ENCODE measurements at regions not wholly inside any gene's neighbourhood (a gene's known extent, or its start where the extent isn't known, plus 50 kb on each side); places are given as distances from the start of the nearest gene placed in this dataset.

GRCh38 chr6:137733372-137733771, 133.7 kb upstream of the TNFAIP3 start:
- intact Hi-C loops (cut with DNase I) = no loop called here
- Histone ChIP-seq H3K4me1 (peaks cover 16% of the 10 kb centered on the region), H3K36me3 (no peaks in the 10 kb centered on the region), H3K27me3 (ENCODE audit: low read depth) (no peaks in the 10 kb centered on the region), H3K27ac (no peak overlapping the region), H3K4me3 (no peak overlapping the region), H3K9me3 (no peaks in the 10 kb centered on the region)
- DNase-seq = no peak
- ATAC-seq = no peak
- TF ChIP-seq, protein P1, sequence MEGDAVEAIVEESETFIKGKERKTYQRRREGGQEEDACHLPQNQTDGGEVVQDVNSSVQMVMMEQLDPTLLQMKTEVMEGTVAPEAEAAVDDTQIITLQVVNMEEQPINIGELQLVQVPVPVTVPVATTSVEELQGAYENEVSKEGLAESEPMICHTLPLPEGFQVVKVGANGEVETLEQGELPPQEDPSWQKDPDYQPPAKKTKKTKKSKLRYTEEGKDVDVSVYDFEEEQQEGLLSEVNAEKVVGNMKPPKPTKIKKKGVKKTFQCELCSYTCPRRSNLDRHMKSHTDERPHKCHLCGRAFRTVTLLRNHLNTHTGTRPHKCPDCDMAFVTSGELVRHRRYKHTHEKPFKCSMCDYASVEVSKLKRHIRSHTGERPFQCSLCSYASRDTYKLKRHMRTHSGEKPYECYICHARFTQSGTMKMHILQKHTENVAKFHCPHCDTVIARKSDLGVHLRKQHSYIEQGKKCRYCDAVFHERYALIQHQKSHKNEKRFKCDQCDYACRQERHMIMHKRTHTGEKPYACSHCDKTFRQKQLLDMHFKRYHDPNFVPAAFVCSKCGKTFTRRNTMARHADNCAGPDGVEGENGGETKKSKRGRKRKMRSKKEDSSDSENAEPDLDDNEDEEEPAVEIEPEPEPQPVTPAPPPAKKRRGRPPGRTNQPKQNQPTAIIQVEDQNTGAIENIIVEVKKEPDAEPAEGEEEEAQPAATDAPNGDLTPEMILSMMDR (IDR thresholded peaks at IDR 0.05) = no peak

GRCh38 chr6:137734005-137734874, 132.8 kb upstream of the TNFAIP3 start:
- H3K36me3 ChIP-seq = no peaks in the 10 kb centered on the region
- no peaks in the 10 kb centered on the region for H3K9me3 ChIP-seq
- TF ChIP-seq, protein P1 (IDR thresholded peaks at IDR 0.05) = no peak
- no peak for DNase-seq
- no peak overlapping the region for H3K27ac ChIP-seq
- no peaks in the 10 kb centered on the region for H3K27me3 ChIP-seq (ENCODE audit: low read depth)
- no peak overlapping the region for H3K4me3 ChIP-seq
- intact Hi-C loops (cut with DNase I) = no loop called here
- peaks cover 8% of the 10 kb centered on the region for H3K4me1 ChIP-seq
- no peak for ATAC-seq

- H3K4me3 ChIP-seq = no peak overlapping the region
- H3K36me3 ChIP-seq = no peaks in the 10 kb centered on the region
- TF ChIP-seq, protein P1 (IDR thresholded peaks at IDR 0.05) = no peak
- no peaks in the 10 kb centered on the region for H3K9me3 ChIP-seq
- H3K27ac ChIP-seq = no peak overlapping the region
- peak; percentile 78 to 81 for ATAC-seq
- peaks cover 8% of the 10 kb centered on the region for H3K4me1 ChIP-seq
- DNase-seq = no peak
- intact Hi-C loops (cut with DNase I) = no loop called here
- H3K27me3 ChIP-seq (ENCODE audit: low read depth) = no peaks in the 10 kb centered on the region
Observed at GRCh38 chr6:137734875-137735182, 132.2 kb upstream of the TNFAIP3 start.

DNA sequence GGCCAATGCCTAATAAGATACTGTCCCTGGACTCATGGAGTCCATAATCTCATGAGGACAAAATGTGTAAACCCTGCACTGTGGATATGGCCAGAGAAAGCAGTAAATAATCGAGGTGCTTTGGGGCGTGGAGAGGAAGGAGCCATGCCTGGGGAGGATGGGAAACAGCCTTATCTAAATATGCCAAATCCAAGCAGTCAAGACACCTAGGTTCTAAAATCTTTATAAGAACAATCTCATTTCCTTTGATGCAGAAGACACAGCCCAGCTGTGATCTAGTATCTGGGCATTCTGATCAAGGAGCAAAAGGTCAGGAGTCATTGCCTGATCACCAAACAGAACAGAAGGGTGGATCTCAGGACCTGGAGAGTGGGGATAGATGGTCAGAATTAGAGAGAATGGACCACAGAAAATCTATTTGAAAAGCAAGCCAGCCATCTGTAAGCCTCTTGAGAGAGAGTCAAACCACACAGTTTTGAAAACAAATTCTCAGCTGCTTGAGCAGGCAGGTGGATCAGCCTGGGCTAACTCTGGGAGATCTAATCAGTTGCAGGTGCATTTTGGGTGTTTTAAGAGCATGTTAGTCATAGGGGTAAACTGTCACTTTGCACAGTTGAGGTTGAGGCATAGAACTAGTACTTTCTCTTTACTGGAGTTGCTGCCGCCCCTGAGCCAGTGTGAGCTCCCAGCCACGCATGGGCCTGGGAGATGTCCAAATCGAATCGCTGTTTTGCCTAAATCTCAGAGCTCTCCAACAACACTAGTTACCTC, 130.8 kb upstream of the TNFAIP3 start:
- intact Hi-C loops (cut with DNase I) = no loop called here
- Histone ChIP-seq H3K27me3 (ENCODE audit: low read depth) (no peaks in the 10 kb centered on the region), H3K27ac (no peak overlapping the region), H3K9me3 (no peaks in the 10 kb centered on the region), H3K4me3 (no peak overlapping the region), H3K36me3 (no peaks in the 10 kb centered on the region), H3K4me1 (peaks cover 8% of the 10 kb centered on the region)
- ATAC-seq = no peak
- DNase-seq = no peak
- TF ChIP-seq, protein P1 (IDR thresholded peaks at IDR 0.05) = no peak

- Histone ChIP-seq H3K27me3 (ENCODE audit: low read depth) (no peaks in the 10 kb centered on the region), H3K4me3 (no peak overlapping the region), H3K27ac (no peak overlapping the region), H3K36me3 (no peaks in the 10 kb centered on the region), H3K9me3 (no peaks in the 10 kb centered on the region), H3K4me1 (peaks cover 3% of the 10 kb centered on the region)
- ATAC-seq (no peak), DNase-seq (no peak)
- intact Hi-C loops (cut with DNase I) = no loop called here
- TF ChIP-seq, protein P1 (IDR thresholded peaks at IDR 0.05) = no peak
Observed at GRCh38 chr6:137736911-137737310, 130.1 kb upstream of the TNFAIP3 start.
